ENCODE measurements at regions not wholly inside any gene's neighbourhood (a gene's known extent, or its start where the extent isn't known, plus 50 kb on each side); places are given as distances from the start of the nearest gene placed in this dataset.

- no peak for TF ChIP-seq CTCF (IDR thresholded peaks at IDR 0.05; ENCODE audit: low read length)
- no peak for TF ChIP-seq EZH2 (optimal IDR thresholded peaks at IDR 0.05; ENCODE audit: low read depth, low read length)
Measured at GRCh38 chr5:4319478-4320128, 724.0 kb downstream of the IRX1 start.

Data from MM.1S (cell line).